Panc1 (cell line): ENCODE measurements at regions not wholly inside any gene's neighbourhood (a gene's known extent, or its start where the extent isn't known, plus 50 kb on each side); places are given as distances from the start of the nearest gene placed in this dataset.

ENCODE experiments used
- CTCF ChIP-seq: fragments of 450-650 bp; IDR thresholded peaks from 2 replicates; pipeline ENCODE4 v1.5.1; 2017; ENCODE audit warnings: mild to moderate bottlenecking
- POLR2AphosphoS5 ChIP-seq: IDR thresholded peaks from 2 replicates; pipeline ENCODE4 v1.6.1; 2012; ENCODE audit warnings: mild to moderate bottlenecking, low read depth, low read length, moderate library complexity
- REST ChIP-seq, 2 experiments: IDR thresholded peaks; 2 replicates each; pipeline ENCODE4 v1.6.1; 2011 to 2012; ENCODE audit warnings: low read depth in 2 of 2, control low read depth in 1 of 2, low read length in 1 of 2, mild to moderate bottlenecking in 1 of 2, moderate library complexity in 1 of 2; ENCODE audit not compliant: insufficient read depth in 1 of 2
- SIN3A ChIP-seq: IDR thresholded peaks from 2 replicates; pipeline ENCODE4 v1.6.1; 2012; ENCODE audit warnings: low read depth, mild to moderate bottlenecking, low read length, moderate library complexity, borderline replicate concordance; ENCODE audit not compliant: insufficient read depth

GRCh38 chr2:120678926-120679325 is 56.7 kb upstream of the GLI2 start:
- TF ChIP-seq SIN3A (no peak), REST (IDR thresholded peaks at IDR 0.05; ENCODE audit: insufficient read depth in 1 of 2, low read depth in 2 of 2, low read length in 1 of 2) (no peak), CTCF (no peak), POLR2AphosphoS5 (no peak)
